WERI-Rb-1 (cell line): ENCODE measurements at regions not wholly inside any gene's neighbourhood (a gene's known extent, or its start where the extent isn't known, plus 50 kb on each side); places are given as distances from the start of the nearest gene placed in this dataset.
"Not testable (repeated sequence)": the region's sequence is repeated elsewhere in the genome, so short reads cannot be mapped to it uniquely, and the experiment has no call there.

Experiments used
- DNase-seq: peaks from one replicate; pipeline ENCODE4 v3.0.0-alpha.2; 2020
- H3K27ac ChIP-seq: fragments of 250-450 bp; sonication (Bioruptor Pico); 2 replicates; pipeline ENCODE4 v1.5.1; 2020; ENCODE audit warnings: mild to moderate bottlenecking, moderate library complexity
- H3K27me3 ChIP-seq: fragments of 250-450 bp; sonication (Bioruptor Pico); 2 replicates; pipeline ENCODE4 v1.5.1; 2021; ENCODE audit warnings: mild to moderate bottlenecking, low read depth, moderate library complexity; ENCODE audit not compliant: insufficient read depth, severe bottlenecking
- H3K36me3 ChIP-seq: fragments of 250-450 bp; sonication (Bioruptor Pico); 2 replicates; pipeline ENCODE4 v1.5.1; 2020; ENCODE audit warnings: mild to moderate bottlenecking, moderate library complexity
- H3K4me3 ChIP-seq: 2 replicates; pipeline ENCODE4 v1.5.1; 2011; ENCODE audit warnings: low read depth, mild to moderate bottlenecking, control low read depth, low read length
- H3K9me3 ChIP-seq: fragments of 250-450 bp; sonication (Bioruptor Pico); 2 replicates; pipeline ENCODE4 v1.5.1; 2021; ENCODE audit warnings: mild to moderate bottlenecking, moderate library complexity; ENCODE audit not compliant: severe bottlenecking
- TF ChIP-seq, protein P1 (sequence below): IDR thresholded peaks from 2 replicates; pipeline ENCODE4 v1.5.1; 2011; ENCODE audit warnings: low read depth, mild to moderate bottlenecking, control low read depth, inconsistent platforms, low read length

DNA sequence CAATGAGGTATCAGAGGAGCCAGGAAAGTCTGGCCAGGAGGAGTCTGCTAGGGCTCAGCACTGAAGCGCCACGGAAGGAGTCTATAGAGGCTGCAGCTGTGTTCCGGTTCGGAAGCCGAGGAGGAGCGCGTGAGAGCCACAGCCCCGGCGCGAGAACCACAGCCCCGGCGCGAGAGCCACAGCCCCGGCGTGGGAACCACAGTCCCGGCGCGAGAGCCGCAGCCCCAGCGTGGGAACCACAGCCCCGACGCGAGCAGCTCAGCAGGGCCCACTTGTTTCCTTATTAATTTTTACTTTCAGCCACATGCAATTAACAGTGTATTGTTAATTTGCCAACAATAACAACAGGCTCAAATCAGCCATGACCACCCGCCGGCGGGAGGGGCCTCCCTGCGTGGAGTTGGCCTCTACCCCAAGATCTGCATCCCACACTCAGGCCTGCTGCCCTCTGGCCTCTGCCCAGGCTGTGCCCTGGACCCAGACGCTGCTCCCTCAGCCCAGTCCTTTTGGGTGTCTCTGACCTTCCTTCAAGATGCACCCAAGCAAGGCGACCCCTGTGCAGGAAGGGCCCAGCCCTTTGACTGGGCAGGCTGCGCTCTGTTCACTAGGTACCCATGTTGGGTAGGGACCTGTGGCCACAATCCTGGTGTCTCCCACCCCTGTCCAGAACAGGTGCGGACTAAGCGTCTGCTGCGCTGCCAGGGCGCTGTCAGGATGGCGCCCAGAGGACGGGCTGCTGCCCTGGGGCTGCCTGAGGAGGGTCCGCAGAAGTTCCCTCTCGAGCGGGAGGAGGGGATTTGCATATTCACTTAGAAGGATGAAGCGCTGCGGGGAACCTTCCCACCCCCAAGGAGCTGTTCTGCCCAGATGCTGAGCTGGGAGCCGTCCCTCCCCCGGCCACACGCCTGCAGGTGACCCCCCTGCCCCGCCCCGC is 113.8 kb downstream of the ADRA2C start:
- H3K27ac ChIP-seq = no peak overlapping the region
- TF ChIP-seq, protein P1, sequence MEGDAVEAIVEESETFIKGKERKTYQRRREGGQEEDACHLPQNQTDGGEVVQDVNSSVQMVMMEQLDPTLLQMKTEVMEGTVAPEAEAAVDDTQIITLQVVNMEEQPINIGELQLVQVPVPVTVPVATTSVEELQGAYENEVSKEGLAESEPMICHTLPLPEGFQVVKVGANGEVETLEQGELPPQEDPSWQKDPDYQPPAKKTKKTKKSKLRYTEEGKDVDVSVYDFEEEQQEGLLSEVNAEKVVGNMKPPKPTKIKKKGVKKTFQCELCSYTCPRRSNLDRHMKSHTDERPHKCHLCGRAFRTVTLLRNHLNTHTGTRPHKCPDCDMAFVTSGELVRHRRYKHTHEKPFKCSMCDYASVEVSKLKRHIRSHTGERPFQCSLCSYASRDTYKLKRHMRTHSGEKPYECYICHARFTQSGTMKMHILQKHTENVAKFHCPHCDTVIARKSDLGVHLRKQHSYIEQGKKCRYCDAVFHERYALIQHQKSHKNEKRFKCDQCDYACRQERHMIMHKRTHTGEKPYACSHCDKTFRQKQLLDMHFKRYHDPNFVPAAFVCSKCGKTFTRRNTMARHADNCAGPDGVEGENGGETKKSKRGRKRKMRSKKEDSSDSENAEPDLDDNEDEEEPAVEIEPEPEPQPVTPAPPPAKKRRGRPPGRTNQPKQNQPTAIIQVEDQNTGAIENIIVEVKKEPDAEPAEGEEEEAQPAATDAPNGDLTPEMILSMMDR = no peak
- H3K4me3 ChIP-seq = no peak overlapping the region
- peaks cover 3% of the 10 kb centered on the region for H3K9me3 ChIP-seq
- H3K27me3 ChIP-seq = no peaks in the 10 kb centered on the region
- no peak for DNase-seq
- H3K36me3 ChIP-seq = no peaks in the 10 kb centered on the region

DNA sequence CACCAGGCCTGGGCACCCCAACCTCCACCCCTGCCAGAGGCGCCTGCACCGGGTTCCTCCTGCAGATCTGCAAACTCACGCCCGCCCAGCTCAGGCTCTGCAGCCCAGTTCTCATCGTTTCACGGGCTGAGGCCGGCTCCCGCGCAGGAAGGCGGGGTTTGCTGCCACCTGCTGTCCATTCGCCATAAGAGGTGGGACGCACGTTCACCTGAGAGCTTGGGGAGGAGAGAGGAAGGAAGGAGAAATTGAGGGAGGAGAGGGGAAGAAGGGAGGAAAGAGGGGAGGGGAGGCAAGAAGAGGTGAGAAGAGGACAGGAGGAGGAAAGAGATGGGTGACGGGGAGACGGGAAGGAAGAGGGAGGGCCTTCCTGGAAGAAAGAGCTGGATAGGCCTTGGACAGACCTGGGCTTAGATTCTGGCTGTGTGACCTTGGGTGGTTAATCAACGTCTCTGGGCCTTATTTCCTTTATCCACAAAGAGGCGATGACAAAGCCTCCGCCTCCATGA is 114.5 kb downstream of the ADRA2C start:
- Histone ChIP-seq H3K4me3 (no peak overlapping the region), H3K9me3 (peaks cover 3% of the 10 kb centered on the region), H3K27ac (no peak overlapping the region), H3K36me3 (no peaks in the 10 kb centered on the region), H3K27me3 (no peaks in the 10 kb centered on the region)
- peak; percentile 87 for DNase-seq
- TF ChIP-seq, protein P1 = peak; percentile 77

DNA sequence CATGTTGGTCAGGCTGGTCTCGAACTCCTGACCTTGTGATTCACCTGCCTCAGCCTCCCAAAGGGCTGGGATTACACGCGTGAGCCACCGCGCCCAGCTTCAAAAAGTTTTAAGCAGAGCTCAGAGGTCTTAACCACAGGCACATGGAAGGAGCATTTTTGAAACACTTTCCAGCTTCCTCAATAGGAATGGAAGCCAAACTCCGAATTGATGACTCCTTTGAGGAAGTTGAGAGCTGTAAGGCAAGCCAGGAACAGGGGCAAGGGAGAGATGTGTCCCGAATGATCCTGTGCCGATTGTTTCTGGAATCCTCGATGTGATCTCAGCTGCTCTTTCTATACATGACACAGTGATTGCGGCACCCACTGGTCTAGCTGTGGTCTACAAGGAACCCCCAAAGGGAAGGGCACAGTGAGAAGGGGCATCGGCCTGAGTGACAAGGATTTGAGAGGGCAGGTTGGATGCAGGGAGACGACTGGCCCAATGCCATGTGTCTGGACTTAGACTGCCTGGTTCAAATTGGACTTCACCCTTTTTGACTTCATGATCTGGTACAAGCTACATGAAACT is 116.2 kb downstream of the ADRA2C start:
- not testable (repeated sequence) for H3K4me3 ChIP-seq, H3K9me3 ChIP-seq, H3K27ac ChIP-seq, H3K36me3 ChIP-seq, DNase-seq, H3K27me3 ChIP-seq

DNA sequence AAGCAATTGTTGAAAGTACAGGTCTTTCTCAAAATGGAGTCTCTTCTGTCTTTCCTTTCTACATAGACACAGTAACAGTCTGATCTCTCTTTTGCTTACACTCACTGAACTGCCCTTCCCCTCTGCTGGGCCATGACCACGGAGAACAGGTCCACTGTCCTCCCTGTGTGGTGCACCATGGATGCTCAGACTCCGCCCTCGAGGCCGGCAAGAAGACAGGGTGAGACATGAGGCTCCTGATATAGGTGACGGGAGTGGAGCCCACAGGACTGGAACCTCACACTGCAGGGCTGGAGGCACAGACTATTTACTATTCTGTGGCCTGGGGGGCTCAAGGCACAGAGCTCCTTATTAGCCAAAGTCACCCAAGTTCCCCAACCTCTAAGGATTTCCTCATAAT is 118.1 kb downstream of the ADRA2C start:
- H3K4me3 ChIP-seq, DNase-seq, H3K36me3 ChIP-seq, H3K27ac ChIP-seq, H3K27me3 ChIP-seq, H3K9me3 ChIP-seq: not testable (repeated sequence)

DNA sequence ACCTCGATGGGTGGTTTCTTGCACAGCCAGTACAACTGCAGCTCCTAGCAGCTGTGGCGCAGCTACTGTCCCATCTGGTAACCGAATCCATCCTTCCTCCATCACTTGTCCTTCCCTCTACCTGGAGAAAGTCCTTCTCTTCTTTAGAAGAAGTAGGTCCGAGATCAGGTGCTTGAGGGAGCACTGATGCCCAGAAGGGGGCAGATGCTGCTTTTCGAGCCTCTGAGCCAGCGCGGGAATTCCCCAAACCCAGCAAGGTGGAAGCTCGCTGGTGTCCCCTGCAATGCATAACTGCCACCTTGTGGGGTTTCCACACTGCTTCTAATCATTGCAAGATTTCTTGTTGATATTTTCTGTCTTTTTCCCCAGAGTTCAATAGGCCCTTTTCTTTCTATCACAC is 127.4 kb downstream of the ADRA2C start:
- not testable (repeated sequence) for H3K36me3 ChIP-seq, H3K4me3 ChIP-seq, H3K27ac ChIP-seq, H3K27me3 ChIP-seq, H3K9me3 ChIP-seq
- DNase-seq = peak; percentile 75
- TF ChIP-seq, protein P1 = peak; percentile 36; the same call in 1 of the 2 replicates

DNA sequence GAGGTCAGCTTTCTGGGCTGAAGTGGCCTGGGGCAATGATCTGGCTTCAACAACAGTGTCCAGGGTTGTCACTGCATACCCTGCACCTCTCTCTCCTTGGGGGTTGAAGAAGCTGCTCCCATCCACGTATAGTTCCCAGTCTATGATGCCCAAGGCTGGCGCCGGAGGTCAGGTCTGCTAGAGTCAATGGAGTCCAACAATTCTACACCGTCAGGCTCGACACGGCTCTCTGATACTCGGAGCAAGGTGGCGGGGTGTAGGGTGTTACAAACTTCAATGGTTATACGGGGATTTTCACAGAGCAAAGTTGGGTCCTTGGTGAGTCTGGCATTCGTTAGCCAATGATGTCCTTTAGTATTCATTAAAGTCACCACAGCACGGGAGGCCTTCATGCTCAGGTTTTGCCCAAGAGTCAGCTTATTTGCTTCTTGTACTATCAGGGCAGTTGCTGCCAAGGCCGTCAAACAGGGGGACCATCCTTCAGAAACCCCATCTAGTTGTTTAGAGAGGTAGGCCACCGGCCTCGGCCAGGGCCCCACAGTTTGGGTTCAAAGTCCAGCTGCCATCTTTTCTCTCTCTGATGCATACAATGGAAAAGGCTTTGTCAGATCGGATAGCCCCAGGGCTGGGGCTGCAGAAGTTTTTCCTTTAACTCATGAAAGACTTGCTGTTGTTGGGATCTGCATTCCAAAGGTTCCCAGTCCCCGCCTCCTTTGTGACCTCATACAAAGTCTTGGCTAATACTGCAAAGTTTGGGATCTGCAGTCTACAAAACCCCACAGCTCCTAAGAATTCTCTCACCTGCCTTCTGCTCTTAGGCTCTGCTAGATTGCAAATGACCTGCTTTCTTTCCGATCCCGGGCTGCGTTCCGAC is 128.1 kb downstream of the ADRA2C start:
- H3K27me3 ChIP-seq, H3K9me3 ChIP-seq, H3K36me3 ChIP-seq, H3K27ac ChIP-seq, DNase-seq, H3K4me3 ChIP-seq: not testable (repeated sequence)

DNA sequence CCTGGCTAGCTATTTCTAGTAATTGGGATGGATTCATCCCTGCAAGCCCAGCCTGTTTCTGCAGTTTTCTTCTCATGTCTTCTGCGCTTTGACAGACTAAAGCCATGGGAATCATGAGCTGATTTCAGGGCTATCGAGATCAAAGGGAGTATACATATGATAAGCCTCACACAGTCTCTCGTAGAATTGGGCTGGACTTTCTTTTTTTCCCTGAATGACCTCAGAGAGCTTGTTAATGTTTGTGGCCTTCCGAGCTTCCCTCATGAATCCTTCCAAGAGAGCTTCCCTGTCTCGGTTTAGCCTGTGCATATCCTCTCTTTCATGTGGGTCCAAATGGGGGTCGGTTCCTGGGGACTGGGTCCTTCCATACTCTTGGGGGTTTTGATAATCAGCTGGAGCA is 130.3 kb downstream of the ADRA2C start:
- H3K27ac ChIP-seq = no peak overlapping the region
- H3K27me3 ChIP-seq = no peaks in the 10 kb centered on the region
- H3K4me3 ChIP-seq = no peak overlapping the region
- TF ChIP-seq, protein P1 = no peak
- no peak for DNase-seq
- no peaks in the 10 kb centered on the region for H3K9me3 ChIP-seq
- no peaks in the 10 kb centered on the region for H3K36me3 ChIP-seq

DNA sequence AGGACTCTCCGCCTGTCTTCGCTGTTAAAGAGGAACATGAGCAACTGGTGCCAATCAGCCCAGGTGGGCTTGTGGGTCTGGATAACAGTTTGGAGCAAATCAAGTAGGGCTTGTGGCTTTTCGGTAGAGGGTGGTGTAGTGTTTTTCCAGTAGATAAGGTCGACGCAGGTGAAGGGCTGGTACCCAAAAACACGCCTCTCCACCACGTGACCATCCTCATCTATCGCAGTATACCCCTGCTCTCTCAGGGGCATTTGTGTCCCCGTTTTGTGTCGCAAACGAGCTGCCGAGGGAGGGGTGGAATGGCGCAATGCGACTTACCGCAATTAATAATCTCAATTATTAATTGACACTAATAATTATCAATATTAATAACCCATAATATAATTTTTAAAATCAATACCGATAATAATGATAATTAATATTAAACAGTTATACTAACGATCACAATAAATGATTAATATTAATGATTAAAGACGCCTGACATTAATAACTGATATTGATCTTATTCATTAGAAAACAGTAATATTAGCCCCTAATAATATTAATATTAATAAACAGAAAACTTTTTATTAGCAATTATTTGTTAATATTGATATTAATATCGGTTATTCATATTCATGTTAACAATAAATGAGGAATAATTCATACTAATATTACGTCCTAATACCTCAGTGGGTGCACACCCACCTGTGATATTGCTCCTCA is 130.8 kb downstream of the ADRA2C start:
- H3K9me3 ChIP-seq, DNase-seq, H3K4me3 ChIP-seq, H3K27me3 ChIP-seq, H3K36me3 ChIP-seq, H3K27ac ChIP-seq: not testable (repeated sequence)
